ENCODE measurements at regions not wholly inside any gene's neighbourhood (a gene's known extent, or its start where the extent isn't known, plus 50 kb on each side); places are given as distances from the start of the nearest gene placed in this dataset.

GRCh38 chr5:20370061-20370460 lies 382.1 kb upstream of the CDH18 start:
- no peak for TF ChIP-seq ZC3H10 (CRISPR knock-in tag; IDR thresholded peaks at IDR 0.05)
- TF ChIP-seq, protein P1, sequence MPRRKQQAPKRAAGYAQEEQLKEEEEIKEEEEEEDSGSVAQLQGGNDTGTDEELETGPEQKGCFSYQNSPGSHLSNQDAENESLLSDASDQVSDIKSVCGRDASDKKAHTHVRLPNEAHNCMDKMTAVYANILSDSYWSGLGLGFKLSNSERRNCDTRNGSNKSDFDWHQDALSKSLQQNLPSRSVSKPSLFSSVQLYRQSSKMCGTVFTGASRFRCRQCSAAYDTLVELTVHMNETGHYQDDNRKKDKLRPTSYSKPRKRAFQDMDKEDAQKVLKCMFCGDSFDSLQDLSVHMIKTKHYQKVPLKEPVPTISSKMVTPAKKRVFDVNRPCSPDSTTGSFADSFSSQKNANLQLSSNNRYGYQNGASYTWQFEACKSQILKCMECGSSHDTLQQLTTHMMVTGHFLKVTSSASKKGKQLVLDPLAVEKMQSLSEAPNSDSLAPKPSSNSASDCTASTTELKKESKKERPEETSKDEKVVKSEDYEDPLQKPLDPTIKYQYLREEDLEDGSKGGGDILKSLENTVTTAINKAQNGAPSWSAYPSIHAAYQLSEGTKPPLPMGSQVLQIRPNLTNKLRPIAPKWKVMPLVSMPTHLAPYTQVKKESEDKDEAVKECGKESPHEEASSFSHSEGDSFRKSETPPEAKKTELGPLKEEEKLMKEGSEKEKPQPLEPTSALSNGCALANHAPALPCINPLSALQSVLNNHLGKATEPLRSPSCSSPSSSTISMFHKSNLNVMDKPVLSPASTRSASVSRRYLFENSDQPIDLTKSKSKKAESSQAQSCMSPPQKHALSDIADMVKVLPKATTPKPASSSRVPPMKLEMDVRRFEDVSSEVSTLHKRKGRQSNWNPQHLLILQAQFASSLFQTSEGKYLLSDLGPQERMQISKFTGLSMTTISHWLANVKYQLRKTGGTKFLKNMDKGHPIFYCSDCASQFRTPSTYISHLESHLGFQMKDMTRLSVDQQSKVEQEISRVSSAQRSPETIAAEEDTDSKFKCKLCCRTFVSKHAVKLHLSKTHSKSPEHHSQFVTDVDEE (CRISPR knock-in tag; IDR thresholded peaks at IDR 0.05): no peak
- no peak for TF ChIP-seq ARNTL (CRISPR knock-in tag; IDR thresholded peaks at IDR 0.05; ENCODE audit: borderline replicate concordance, low read depth)
- no peak for TF ChIP-seq CREB5 (CRISPR knock-in tag; IDR thresholded peaks at IDR 0.05; ENCODE audit: low read depth)
- no peak for TF ChIP-seq ZFP3 (CRISPR knock-in tag; IDR thresholded peaks at IDR 0.05)
- TF ChIP-seq RARB (CRISPR knock-in tag; IDR thresholded peaks at IDR 0.05): no peak
- TF ChIP-seq BACH2 (CRISPR knock-in tag; IDR thresholded peaks at IDR 0.05; ENCODE audit: borderline replicate concordance): no peak
- no peak for TF ChIP-seq TOX (CRISPR knock-in tag; IDR thresholded peaks at IDR 0.05; ENCODE audit: borderline replicate concordance)
- no peak for TF ChIP-seq ESRRG (CRISPR knock-in tag; IDR thresholded peaks at IDR 0.05)
- no peak for TF ChIP-seq TCF4 (CRISPR knock-in tag; IDR thresholded peaks at IDR 0.05; ENCODE audit: borderline replicate concordance)
- TF ChIP-seq ZNF70 (CRISPR knock-in tag; IDR thresholded peaks at IDR 0.05): no peak
- no peak for TF ChIP-seq CSDC2 (CRISPR knock-in tag; IDR thresholded peaks at IDR 0.05)

Data from SK-N-SH treated with all-trans-retinoic acid at 6 μM for 48 hours (cell line).